Islet precursor cell (in vitro differentiated cells): ENCODE measurements at regions not wholly inside any gene's neighbourhood (a gene's known extent, or its start where the extent isn't known, plus 50 kb on each side); places are given as distances from the start of the nearest gene placed in this dataset.
A peak's percentile ranks its signal among the peaks of the same experiment; 100 is the strongest.

ENCODE experiments used
- DNase-seq: peaks from one replicate; pipeline ENCODE4 v3.0.0-alpha.2; 2018

DNA sequence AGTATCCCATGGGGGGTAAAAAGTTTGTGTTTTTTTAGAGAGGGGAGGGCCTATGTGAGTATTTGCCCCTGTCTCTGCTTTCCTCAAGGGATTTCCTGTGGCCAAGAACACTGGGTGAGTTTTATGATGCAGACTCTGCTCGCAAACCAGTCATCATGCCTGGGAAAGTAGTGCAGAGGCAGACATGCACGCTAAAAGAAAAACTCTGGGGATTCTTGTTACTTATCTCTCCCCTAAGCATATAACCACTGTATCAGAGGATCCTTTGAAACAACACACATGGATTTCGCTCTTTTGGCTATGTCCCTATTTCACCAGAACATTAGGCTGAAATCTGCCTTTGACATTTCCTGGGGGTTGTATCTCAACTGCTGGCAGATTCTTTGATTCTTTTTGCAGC, 1845.8 kb upstream of the SEL1L start:
- DNase-seq = peak; percentile 64

GRCh38 chr14:83384253-83384652, 1850.6 kb upstream of the SEL1L start:
- DNase-seq = no peak

DNA sequence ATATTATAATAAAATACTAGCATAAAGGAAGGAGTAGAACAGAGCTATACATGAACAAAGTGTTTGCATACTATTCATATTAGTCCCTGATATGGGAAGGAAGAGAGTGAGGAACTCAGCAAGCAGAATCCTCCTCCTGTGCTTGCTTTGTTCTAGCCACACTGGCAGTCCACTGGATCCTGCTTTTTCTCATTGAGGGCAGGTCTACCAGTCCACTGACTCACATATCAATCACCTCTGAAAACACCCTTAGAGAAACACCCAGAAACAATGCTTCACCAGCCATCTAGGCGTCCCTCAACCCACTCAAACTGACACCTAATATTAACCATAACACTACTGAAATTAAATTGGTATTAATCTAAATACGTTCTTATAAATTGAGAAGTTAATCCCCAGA, 1861.7 kb upstream of the SEL1L start:
- DNase-seq = no peak

DNA sequence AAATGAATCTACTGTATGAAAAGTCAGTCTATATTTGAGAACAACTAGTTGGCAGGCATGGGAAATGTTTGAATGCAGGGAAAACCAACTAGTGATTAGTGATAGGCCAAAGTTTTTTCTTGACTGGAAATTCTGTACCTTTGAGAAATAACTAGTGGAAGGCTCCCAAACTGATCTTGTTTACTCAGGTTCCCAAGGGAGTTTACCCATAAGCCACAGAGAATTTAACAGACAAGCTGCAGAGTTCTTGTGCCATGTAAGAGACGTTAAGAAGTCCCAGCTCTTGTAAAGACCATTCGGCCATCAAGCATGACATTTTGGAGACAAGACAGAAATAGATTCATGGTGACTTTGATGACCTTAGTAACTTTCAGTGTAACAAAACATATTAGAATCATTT, 1882.8 kb upstream of the SEL1L start:
- no peak for DNase-seq

GRCh38 chr14:83419420-83419819, 1885.8 kb upstream of the SEL1L start:
- no peak for DNase-seq

GRCh38 chr14:83421711-83422110, 1888.1 kb upstream of the SEL1L start:
- DNase-seq = no peak

DNA sequence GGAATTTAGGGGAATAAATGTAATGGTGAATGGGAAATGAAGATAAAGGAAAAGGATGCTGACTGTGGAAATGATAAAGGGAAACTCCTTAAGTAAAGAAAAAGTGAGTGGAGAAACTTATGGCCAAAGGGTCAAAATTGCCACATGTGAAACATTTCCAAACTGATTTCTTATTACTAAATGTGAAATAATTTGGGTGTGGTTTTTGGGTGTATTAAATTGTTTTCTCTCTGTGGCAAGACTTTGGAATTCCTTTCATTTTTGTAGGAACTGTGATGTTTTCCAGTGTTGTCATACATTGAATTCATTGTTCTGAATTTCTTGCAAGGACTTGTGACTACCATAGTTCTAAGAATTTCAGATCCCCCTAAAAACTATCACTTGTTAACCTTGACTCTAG, 1891.5 kb upstream of the SEL1L start:
- DNase-seq = no peak

DNA sequence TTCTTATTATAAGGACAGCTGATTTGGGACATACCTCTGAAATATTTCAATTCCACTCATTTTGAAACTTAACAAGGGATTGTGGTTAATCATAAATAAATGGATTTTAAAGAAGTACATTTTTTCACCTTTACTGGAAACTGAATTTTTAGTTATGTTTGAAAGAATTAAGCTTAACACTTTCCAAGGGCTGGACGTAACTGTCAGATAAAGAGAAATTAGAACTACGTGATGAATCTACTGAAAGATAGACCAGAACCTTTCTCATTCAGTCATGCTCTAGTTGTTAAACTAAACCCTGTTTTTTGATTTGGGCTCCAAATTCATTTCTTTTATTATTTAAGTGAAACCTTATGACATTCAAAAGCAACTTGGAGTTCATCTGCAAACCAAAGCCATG, 1892.1 kb upstream of the SEL1L start:
- DNase-seq = no peak

DNA sequence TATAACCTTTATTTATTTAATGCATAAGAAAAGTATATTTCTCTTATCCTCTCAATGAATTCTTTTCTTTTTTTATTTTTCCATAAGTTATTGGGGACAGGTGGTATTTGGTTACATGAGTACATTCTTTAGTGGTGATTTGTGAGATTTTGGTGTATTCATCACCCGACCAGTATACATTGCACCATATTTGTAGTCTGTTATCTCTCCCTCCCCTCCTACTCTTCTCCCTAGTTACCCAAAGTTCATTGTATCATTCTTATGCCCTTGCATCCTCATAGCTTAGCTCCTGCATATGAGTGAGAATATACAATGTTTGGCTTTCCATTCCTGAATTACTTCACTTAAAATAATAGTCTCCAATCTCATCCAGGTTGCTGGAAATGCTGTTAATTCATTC, 1900.0 kb upstream of the SEL1L start:
- DNase-seq = no peak

GRCh38 chr14:83441801-83442200, 1908.1 kb upstream of the SEL1L start:
- no peak for DNase-seq

DNA sequence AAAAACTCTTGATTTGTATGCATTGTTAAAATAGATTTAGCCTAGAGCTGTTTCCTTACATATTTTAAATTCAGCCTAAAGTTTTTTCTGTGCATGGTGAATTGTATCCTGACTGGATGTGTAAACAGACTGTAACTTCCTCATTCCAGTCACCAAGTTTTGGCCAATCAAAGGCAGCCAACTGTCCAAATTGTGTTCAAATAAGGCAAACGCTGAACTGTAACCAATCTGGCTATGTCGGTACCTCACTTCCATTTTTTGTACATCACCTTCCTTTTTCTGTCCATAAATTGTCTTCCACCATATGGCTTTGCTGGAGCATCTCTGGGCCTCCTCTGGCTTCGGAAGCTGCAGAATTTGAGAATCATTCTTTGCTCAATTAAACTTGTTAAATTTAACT, 1921.9 kb upstream of the SEL1L start:
- DNase-seq = no peak

DNA sequence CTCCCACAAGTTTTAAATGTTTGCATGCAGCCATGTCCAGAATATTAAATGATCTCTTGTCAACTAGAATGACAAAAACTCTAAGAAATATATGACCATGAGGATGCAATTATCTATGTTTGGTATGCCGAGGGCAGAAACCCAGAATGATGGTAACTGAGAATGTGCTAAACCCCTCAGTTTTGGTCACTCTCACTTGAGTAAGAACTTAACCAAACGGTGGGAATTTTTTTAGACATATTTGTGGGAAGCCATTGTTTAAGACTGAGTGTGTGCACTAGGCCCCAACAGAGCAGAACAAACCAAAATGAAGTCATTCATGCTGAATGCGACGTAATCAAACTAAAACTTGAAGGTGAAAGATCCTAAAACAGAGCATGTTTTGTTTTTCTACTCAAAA, 1927.9 kb upstream of the SEL1L start:
- no peak for DNase-seq

GRCh38 chr14:83462759-83463158, 1929.1 kb upstream of the SEL1L start:
- DNase-seq = no peak

GRCh38 chr14:83463500-83464098, 1929.9 kb upstream of the SEL1L start:
- peak; percentile 70 for DNase-seq

DNA sequence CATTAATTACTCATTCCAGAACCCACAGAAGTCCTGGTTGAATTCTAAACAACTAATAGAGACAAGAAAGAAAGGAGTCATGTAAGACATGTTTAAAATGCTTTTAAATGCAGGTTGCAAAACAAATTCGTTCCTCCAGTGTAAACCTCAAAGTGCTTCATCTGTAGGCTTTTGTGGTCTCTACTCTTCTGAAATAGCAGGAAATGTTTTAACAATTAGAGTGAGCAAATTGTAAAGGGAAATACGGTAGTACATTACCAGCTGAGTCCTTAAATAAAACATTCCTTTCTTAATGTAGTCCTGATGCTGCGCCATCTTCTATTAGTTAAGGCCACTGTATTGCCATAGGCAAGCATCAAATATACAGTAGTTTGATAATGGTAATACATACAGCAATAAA, 1934.2 kb upstream of the SEL1L start:
- no peak for DNase-seq

DNA sequence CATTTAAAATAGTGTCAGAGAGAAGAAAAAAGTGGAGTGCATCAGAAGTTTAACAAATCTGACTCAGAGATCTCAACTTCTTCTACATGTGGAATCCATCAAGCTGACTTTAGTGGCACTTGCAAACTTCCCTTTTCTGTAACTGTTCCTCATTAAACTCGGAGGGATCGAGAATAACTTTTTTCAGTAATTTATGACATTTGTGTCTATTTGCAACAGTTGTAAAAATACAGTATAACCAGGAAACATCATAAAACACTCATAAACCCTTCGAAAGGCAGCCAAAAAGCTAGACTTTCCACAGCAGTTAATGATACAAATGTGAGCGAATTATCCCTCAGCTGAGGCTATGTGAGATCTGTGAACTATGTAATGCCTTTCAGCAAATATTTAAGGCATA, 1936.8 kb upstream of the SEL1L start:
- no peak for DNase-seq

DNA sequence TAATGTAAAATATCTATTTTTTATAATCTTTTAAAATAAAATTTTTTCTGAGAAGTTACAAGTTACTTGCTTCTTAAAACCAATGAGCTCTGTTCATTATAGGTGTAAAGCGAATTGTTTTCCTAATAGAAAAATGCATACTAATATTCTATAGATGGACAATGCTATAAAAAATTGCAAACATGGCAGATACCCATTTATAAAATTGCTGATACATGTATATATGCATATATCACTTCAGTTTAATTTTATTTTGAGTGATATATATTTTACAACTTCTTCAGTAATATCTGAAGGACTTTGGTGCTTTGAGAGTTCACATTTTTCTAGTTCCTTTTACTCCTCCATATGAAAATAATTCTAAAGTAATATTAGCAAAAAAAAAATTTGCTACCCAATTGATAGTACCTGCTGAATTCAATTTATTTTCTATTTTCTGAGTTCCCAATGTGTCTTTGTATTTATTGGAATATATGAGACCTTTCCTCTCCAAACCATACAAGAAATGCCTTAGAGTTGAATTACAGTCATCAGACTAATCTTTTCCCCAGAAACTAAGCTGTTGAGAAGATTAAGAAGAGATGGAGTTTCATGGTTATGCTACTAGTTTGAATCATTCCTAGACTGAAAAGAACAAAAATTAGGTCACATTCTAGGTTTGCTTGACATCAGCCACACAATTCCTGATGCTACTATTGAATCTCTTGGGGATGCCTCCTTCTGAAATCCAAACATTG, 1937.5 kb upstream of the SEL1L start:
- no peak for DNase-seq

DNA sequence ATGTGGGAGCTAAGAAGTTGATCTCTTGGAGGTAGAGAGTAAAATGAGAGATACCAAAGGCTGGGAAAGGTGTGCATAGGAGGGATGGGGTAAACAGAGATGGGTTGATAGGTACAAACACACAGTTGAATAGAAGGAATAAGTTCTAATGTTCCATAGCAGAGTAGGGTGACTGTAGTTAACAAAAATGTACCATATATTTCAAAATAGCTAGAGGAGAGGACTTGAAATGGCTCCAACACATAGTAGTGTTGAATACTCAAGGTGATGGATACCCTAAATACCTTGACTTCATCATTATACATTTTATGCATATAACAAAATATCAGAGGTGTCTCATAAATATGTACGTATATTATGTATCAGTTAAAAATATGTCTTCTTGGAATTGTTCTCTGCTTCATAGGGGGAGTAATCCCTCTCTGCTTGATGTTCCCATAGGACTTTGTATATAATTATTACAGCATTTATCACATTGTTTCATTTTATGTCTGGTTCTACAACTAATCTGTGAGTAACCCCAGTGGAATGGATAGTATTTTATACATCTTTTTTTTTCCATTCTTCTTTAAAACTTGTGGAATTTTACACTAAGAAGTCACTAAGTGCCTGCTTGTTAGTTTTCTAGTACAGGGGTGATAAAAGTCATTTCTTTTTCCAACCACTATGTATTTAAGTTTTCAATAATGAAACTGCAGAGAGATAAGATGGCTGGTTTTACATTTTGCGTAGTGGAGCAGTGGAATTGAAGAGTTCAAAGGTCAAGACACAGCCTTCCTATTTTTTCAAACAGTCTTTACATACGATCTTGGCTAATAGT, 1940.0 kb upstream of the SEL1L start:
- DNase-seq = no peak

DNA sequence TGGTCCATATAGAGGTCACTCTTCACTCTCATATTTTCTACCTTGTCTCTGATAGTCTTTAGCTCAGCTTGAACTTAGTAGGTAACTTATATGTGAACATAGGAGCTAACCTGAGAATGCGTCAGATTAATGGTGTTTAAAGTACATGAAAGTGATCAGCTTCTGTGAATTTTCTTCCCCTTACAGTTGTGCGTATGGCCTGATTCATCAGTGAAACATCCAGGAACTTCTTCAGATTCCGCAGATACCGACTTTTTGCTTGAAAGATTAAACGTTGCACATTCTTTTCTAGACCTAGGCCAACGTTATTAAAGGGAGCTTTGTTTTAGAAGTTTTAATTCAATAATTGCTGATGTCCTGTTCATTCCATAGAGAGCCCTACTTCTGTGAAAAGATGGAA, 1945.1 kb upstream of the SEL1L start:
- DNase-seq = no peak

DNA sequence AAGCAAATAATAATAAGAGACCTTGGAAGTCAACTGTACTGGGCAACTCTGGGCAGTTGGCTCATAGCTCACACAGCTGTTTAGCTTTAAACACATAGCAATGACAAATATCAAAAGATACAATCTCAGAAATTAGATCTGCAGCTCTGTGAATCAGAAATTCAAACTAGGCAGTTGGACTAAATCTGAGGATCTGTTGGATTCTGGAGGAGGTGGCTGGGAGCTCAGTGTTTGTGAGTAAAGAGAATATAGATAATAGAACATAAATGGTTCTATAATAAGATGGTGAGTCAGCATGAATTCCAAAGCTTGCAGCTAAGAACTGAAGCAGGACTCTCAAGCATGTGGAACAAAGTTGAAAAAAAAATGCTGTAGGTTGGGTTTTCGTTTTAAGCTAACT, 1949.4 kb upstream of the SEL1L start:
- DNase-seq = no peak

DNA sequence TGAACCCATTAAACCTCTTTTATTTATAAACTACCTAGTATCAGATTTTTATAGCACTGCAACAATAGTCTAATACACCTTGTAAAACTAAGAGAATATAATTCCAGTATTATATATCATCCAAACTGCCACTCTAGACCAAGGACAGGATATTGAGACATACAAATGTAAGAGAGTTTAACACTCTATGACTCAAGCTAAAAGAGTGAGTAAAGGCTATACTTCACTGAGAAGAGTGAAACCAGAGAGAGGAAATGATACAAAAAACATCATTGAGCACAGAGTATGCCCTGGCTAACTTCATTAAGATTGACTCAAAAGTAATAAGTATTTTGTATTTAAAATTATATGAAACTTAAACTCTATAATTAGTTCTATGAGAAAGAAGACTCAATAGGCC, 1951.9 kb upstream of the SEL1L start:
- no peak for DNase-seq

GRCh38 chr14:83491091-83491490, 1957.4 kb upstream of the SEL1L start:
- no peak for DNase-seq

- DNase-seq = no peak
These were observed 1987.2 kb upstream of the SEL1L start for GRCh38 chr14:83520837-83521236.

DNA sequence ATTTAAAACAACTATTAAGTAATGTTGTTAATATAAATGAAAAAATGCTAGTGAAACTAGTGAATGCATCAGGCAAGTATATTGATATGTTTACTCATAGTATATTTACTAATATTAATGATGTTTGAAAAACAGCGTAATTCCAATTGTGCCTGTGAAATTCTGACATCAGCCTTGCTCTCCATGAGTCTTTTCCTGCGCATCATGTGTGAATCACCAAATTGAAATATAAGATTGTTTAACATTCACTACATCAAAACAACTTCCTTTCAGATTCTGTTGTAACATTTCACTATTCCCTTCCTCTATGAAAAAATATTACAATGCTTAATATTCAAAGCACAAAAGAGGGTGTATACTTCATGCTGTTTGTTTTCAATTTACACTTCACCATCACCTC, 1995.9 kb upstream of the SEL1L start:
- DNase-seq = no peak
